ENCODE measurements at regions not wholly inside any gene's neighbourhood (a gene's known extent, or its start where the extent isn't known, plus 50 kb on each side); places are given as distances from the start of the nearest gene placed in this dataset.

- H3K4me1 ChIP-seq (ENCODE audit: insufficient read depth, low read length, severe bottlenecking): no peaks in the 10 kb centered on the region
- H3K36me3 ChIP-seq (ENCODE audit: insufficient read depth, low read length): no peaks in the 10 kb centered on the region
- no peak overlapping the region for H3K27ac ChIP-seq (ENCODE audit: low read depth, low read length, poor library complexity, severe bottlenecking)
- 0 out of 2 replicates have a peak, but pooled peaks cover 5% of the 10 kb centered on the region for H3K27me3 ChIP-seq (ENCODE audit: insufficient read depth, low read length)
- H2AFZ ChIP-seq (ENCODE audit: low read length): no peak overlapping the region
- H3K4me3 ChIP-seq (ENCODE audit: low read depth, low read length, poor library complexity, severe bottlenecking): no peak overlapping the region
- no peak overlapping the region for H3K4me2 ChIP-seq (ENCODE audit: low read length)
- H3K79me2 ChIP-seq (ENCODE audit: insufficient read depth, low read length): no peaks in the 10 kb centered on the region
- no peaks in the 10 kb centered on the region for H4K20me1 ChIP-seq (ENCODE audit: insufficient read depth, low read length)
- no peaks in the 10 kb centered on the region for H3K9me2 ChIP-seq (ENCODE audit: low read depth, low read length)
- TF ChIP-seq EZH2 (IDR thresholded peaks at IDR 0.05; ENCODE audit: borderline replicate concordance, low read length) (no peak), CTCF (IDR thresholded peaks at IDR 0.05; ENCODE audit: low read length) (no peak)
- H3F3A ChIP-seq (ENCODE audit: insufficient read depth, low read length): no peaks in the 10 kb centered on the region
- no peak overlapping the region for H3K9ac ChIP-seq (ENCODE audit: low read length)
- no peaks in the 10 kb centered on the region for H3K9me3 ChIP-seq (ENCODE audit: low read length)
Observed at GRCh38 chr2:235421618-235422017, 72.2 kb upstream of the AGAP1 start.

GRCh38 chr2:235430366-235431083 lies 63.3 kb upstream of the AGAP1 start:
- Histone ChIP-seq H3K79me2 (ENCODE audit: insufficient read depth, low read length) (no peaks in the 10 kb centered on the region), H3K27me3 (ENCODE audit: insufficient read depth, low read length) (no peaks in the 10 kb centered on the region), H3K4me1 (ENCODE audit: insufficient read depth, low read length, severe bottlenecking) (no peaks in the 10 kb centered on the region), H3K27ac (ENCODE audit: low read depth, low read length, poor library complexity, severe bottlenecking) (no peak overlapping the region), H3K4me2 (ENCODE audit: low read length) (no peak overlapping the region), H4K20me1 (ENCODE audit: insufficient read depth, low read length) (no peaks in the 10 kb centered on the region), H3K9ac (ENCODE audit: low read length) (no peak overlapping the region), H3K9me3 (ENCODE audit: low read length) (no peaks in the 10 kb centered on the region), H3K4me3 (ENCODE audit: low read depth, low read length, poor library complexity, severe bottlenecking) (no peak overlapping the region), H3K9me2 (ENCODE audit: low read depth, low read length) (no peaks in the 10 kb centered on the region), H2AFZ (ENCODE audit: low read length) (no peak overlapping the region), H3F3A (ENCODE audit: insufficient read depth, low read length) (no peaks in the 10 kb centered on the region), H3K36me3 (ENCODE audit: insufficient read depth, low read length) (no peaks in the 10 kb centered on the region)
- TF ChIP-seq CTCF (IDR thresholded peaks at IDR 0.05; ENCODE audit: low read length): no peak
- TF ChIP-seq EZH2 (IDR thresholded peaks at IDR 0.05; ENCODE audit: borderline replicate concordance, low read length): no peak

DNA sequence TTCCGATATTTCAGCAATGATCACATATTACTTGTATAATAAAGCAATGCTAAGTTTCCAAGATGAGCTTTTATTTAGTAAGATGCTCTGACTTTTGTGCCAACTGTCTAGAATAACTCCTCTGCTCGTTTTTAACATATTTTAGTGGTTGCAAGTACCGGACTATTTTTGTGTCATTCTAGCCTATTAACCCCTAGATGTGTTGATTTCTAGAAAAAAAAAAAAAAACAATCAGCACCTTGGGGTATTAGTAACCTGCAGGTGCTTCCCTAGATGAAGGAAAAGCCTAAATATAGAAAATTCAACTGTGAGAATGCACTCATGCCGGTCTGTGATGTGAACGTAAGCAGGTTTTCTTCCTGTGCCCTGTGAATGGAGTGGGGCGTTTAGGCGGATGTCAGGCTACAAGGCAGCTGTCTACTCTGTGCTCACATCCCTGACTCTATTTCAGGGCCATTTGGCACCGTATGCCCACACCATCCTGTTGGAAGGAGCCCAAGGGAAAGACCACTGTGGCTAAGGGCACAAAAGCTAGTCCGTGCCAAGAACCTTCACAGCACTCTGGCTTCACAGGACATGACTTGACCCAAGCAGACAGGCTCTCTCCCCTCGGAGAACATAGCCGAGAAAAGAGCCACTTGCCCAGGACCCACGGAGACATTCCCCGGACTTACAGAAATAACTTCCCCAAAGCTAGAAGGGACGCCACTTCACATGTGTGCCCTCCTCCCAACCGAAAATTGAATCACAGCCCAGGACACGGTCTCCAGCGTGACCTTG lies 60.9 kb upstream of the AGAP1 start:
- Histone ChIP-seq H3K9me2 (ENCODE audit: low read depth, low read length) (no peaks in the 10 kb centered on the region), H4K20me1 (ENCODE audit: insufficient read depth, low read length) (no peaks in the 10 kb centered on the region), H3K27me3 (ENCODE audit: insufficient read depth, low read length) (no peaks in the 10 kb centered on the region), H3K79me2 (ENCODE audit: insufficient read depth, low read length) (no peaks in the 10 kb centered on the region), H3K9me3 (ENCODE audit: low read length) (no peaks in the 10 kb centered on the region), H3K4me2 (ENCODE audit: low read length) (no peak overlapping the region), H3K4me3 (ENCODE audit: low read depth, low read length, poor library complexity, severe bottlenecking) (no peak overlapping the region), H3K4me1 (ENCODE audit: insufficient read depth, low read length, severe bottlenecking) (no peaks in the 10 kb centered on the region), H3K27ac (ENCODE audit: low read depth, low read length, poor library complexity, severe bottlenecking) (no peak overlapping the region), H2AFZ (ENCODE audit: low read length) (no peak overlapping the region), H3K36me3 (ENCODE audit: insufficient read depth, low read length) (no peaks in the 10 kb centered on the region), H3K9ac (ENCODE audit: low read length) (no peak overlapping the region), H3F3A (ENCODE audit: insufficient read depth, low read length) (no peaks in the 10 kb centered on the region)
- TF ChIP-seq CTCF (IDR thresholded peaks at IDR 0.05; ENCODE audit: low read length) (no peak), EZH2 (IDR thresholded peaks at IDR 0.05; ENCODE audit: borderline replicate concordance, low read length) (no peak)
